Activated T-helper 17 cell treated with anti-CD3 and anti-CD28 coated beads, Interleukin-2, amount 50 U/mL, for 72 hours (primary cell): ENCODE measurements at regions not wholly inside any gene's neighbourhood (a gene's known extent, or its start where the extent isn't known, plus 50 kb on each side); places are given as distances from the start of the nearest gene placed in this dataset.
"Not testable (repeated sequence)": the region's sequence is repeated elsewhere in the genome, so short reads cannot be mapped to it uniquely, and the experiment has no call there.

ENCODE experiments used
- ATAC-seq: fragments of 150-1000 bp; cut with Tn5 transposase; replicated peaks from 2 replicates; pipeline ENCODE4 v1.10.0; 2021; ENCODE audit warnings: mild to moderate bottlenecking, moderate library complexity
- H3K27ac Mint-ChIP-seq: one replicate; pipeline ENCODE4 v1.8.0; 2022; ENCODE audit warnings: mixed read lengths
- H3K27me3 Mint-ChIP-seq: one replicate; pipeline ENCODE4 v1.8.0; 2022; ENCODE audit warnings: mixed read lengths
- H3K36me3 Mint-ChIP-seq: one replicate; pipeline ENCODE4 v1.8.0; 2022; ENCODE audit warnings: low read depth, mild to moderate bottlenecking, mixed read lengths
- H3K4me1 Mint-ChIP-seq: one replicate; pipeline ENCODE4 v1.8.0; 2022; ENCODE audit warnings: mixed read lengths
- H3K4me3 Mint-ChIP-seq: one replicate; pipeline ENCODE4 v1.8.0; 2022; ENCODE audit warnings: mild to moderate bottlenecking, mixed read lengths
- H3K9me3 Mint-ChIP-seq: one replicate; pipeline ENCODE4 v1.8.0; 2022; ENCODE audit warnings: mixed read lengths

DNA sequence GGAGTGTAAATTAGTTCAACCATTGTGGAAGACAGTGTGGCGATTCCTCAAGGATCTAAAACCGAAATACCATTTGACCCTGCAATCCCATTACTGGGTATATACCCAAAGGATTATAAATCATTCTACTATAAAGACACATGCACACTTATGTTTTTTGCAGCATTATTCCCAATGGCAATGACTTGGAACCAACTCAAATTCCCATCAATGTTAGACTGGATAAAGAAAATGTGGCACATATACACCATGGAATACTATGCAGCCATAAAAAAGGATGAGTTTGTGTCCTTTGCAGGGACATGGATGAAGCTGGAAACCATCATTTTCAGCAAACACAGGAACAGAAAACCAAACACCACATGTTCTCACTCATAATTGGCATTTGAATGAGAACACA lies 137.5 kb downstream of the ZNF648 start:
- H3K27me3 Mint-ChIP-seq: peaks cover 14% of the 10 kb centered on the region
- ATAC-seq, H3K4me3 Mint-ChIP-seq, H3K4me1 Mint-ChIP-seq, H3K36me3 Mint-ChIP-seq, H3K27ac Mint-ChIP-seq, H3K9me3 Mint-ChIP-seq: not testable (repeated sequence)

DNA sequence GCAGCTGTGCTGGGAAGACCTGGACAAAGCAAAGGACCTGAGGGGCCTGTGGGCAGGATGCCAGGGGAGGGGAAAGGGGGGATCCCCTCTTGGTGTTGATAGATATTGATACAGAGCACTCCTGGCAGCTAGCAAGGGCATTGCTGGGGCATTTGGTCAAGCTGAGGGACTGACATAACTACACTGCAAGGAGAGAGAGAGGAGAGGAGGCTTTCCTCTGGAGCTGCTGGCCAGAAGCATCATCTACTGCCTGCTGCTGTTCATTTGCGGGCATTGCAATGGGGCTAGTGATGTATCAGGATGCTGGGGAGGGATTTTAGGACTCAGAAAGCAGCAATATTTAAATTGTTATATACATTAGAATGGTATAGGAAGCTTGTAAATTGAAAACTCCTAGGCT lies 142.0 kb downstream of the ZNF648 start:
- H3K27ac Mint-ChIP-seq: no peak overlapping the region
- H3K9me3 Mint-ChIP-seq: no peaks in the 10 kb centered on the region
- no peaks in the 10 kb centered on the region for H3K4me1 Mint-ChIP-seq
- ATAC-seq: no peak
- H3K27me3 Mint-ChIP-seq: peaks cover 19% of the 10 kb centered on the region
- no peaks in the 10 kb centered on the region for H3K36me3 Mint-ChIP-seq
- no peak overlapping the region for H3K4me3 Mint-ChIP-seq

GRCh38 chr1:181918880-181919525 lies 142.5 kb downstream of the ZNF648 start:
- Mint-ChIP-seq H3K27me3 (peaks cover 22% of the 10 kb centered on the region), H3K9me3 (no peaks in the 10 kb centered on the region), H3K4me3 (no peak overlapping the region), H3K4me1 (no peaks in the 10 kb centered on the region), H3K27ac (no peak overlapping the region), H3K36me3 (no peaks in the 10 kb centered on the region)
- ATAC-seq: no peak

- Mint-ChIP-seq H3K9me3 (peaks cover 4% of the 10 kb centered on the region), H3K27me3 (peaks cover 28% of the 10 kb centered on the region), H3K36me3 (no peaks in the 10 kb centered on the region), H3K27ac (no peak overlapping the region), H3K4me3 (no peak overlapping the region), H3K4me1 (no peaks in the 10 kb centered on the region)
- no peak for ATAC-seq
Observed at GRCh38 chr1:181911715-181912114, 149.8 kb downstream of the ZNF648 start.

DNA sequence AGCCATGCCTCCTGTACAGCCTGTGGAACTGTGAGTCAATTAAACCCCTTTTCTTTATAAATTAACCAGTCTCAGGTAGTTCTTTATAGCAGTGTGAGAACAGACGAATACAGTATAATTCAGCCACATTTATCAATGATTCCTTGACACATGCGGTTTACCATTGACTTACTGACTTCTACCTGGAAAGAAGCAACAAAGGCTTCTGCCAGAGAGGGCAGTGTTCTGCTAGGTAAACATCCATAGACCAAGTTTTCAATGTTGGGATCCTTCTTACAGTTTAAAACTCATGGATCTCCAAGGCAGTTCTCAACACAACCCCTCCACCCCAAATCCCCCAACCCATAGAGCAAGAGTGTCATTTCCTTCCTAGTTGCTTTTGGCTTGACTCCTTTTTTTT lies 150.6 kb downstream of the ZNF648 start:
- no peak overlapping the region for H3K27ac Mint-ChIP-seq
- ATAC-seq: no peak
- peaks cover 28% of the 10 kb centered on the region for H3K27me3 Mint-ChIP-seq
- H3K4me3 Mint-ChIP-seq: no peak overlapping the region
- no peaks in the 10 kb centered on the region for H3K4me1 Mint-ChIP-seq
- no peaks in the 10 kb centered on the region for H3K36me3 Mint-ChIP-seq
- H3K9me3 Mint-ChIP-seq: peaks cover 4% of the 10 kb centered on the region

GRCh38 chr1:181909010-181909409 lies 152.5 kb downstream of the ZNF648 start:
- no peaks in the 10 kb centered on the region for H3K4me1 Mint-ChIP-seq
- no peak overlapping the region for H3K27ac Mint-ChIP-seq
- no peak overlapping the region for H3K4me3 Mint-ChIP-seq
- peaks cover 4% of the 10 kb centered on the region for H3K9me3 Mint-ChIP-seq
- peaks cover 28% of the 10 kb centered on the region for H3K27me3 Mint-ChIP-seq
- no peaks in the 10 kb centered on the region for H3K36me3 Mint-ChIP-seq
- no peak for ATAC-seq

GRCh38 chr1:181906631-181907030 lies 154.9 kb downstream of the ZNF648 start:
- Mint-ChIP-seq H3K36me3 (no peaks in the 10 kb centered on the region), H3K4me1 (no peaks in the 10 kb centered on the region), H3K4me3 (no peak overlapping the region), H3K9me3 (peaks cover 4% of the 10 kb centered on the region), H3K27me3 (peaks cover 30% of the 10 kb centered on the region), H3K27ac (no peak overlapping the region)
- ATAC-seq: no peak

GRCh38 chr1:181905944-181906597 lies 155.4 kb downstream of the ZNF648 start:
- Mint-ChIP-seq H3K27me3 (peaks cover 27% of the 10 kb centered on the region), H3K9me3 (peaks cover 4% of the 10 kb centered on the region), H3K36me3 (no peaks in the 10 kb centered on the region), H3K27ac (no peak overlapping the region), H3K4me1 (no peaks in the 10 kb centered on the region), H3K4me3 (no peak overlapping the region)
- ATAC-seq: no peak

GRCh38 chr1:181898773-181899172 lies 162.7 kb downstream of the ZNF648 start:
- Mint-ChIP-seq H3K4me3 (no peak overlapping the region), H3K9me3 (no peaks in the 10 kb centered on the region), H3K36me3 (no peaks in the 10 kb centered on the region), H3K27ac (no peak overlapping the region), H3K4me1 (no peaks in the 10 kb centered on the region), H3K27me3 (peaks cover 9% of the 10 kb centered on the region)
- ATAC-seq: no peak

GRCh38 chr1:181896824-181897223 lies 164.7 kb downstream of the ZNF648 start:
- H3K4me3 Mint-ChIP-seq: no peak overlapping the region
- no peaks in the 10 kb centered on the region for H3K36me3 Mint-ChIP-seq
- no peak overlapping the region for H3K27ac Mint-ChIP-seq
- no peaks in the 10 kb centered on the region for H3K9me3 Mint-ChIP-seq
- no peaks in the 10 kb centered on the region for H3K4me1 Mint-ChIP-seq
- peaks cover 5% of the 10 kb centered on the region for H3K27me3 Mint-ChIP-seq
- ATAC-seq: no peak

DNA sequence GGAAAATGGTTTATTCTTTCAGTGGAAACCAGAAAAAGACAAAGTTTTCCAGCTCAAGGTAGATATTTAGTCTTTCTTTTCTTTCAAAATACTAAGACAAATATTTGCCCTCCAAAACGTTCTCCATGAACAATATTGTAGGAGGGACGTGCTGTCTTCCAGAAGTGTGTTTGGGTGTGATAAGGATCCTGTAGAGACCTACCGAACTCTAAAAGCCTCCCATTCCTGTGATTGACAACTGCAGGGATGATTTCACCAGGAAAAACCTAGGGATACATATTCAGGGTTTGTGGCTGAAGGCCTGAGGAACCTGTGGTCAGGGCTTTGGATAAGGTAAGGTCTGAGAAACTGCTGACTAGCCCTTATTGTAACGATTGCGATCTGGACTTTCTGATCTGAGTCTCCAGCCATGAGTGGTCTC lies 167.1 kb downstream of the ZNF648 start:
- Mint-ChIP-seq H3K27ac (no peak overlapping the region), H3K4me1 (no peaks in the 10 kb centered on the region), H3K36me3 (no peaks in the 10 kb centered on the region), H3K27me3 (peaks cover 5% of the 10 kb centered on the region), H3K9me3 (no peaks in the 10 kb centered on the region), H3K4me3 (no peak overlapping the region)
- ATAC-seq: no peak

DNA sequence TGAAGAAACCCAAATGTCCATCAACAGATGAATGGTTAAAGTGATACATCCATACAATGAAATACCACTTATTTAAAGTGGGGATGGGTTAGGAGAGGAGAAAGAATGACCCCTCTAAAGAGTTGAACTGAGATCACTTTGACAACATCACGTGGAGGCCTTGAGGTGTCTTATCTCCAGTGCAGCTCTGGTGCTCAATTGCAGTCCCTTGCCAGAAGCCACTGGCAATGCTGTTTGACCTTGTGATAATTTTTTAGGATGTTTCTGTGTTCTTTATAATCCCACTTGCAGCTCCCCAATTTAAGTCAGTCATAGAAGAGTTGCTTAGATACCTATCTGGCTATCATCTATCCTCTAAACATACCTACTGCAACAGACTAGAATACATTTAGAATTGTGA lies 167.6 kb downstream of the ZNF648 start:
- Mint-ChIP-seq H3K9me3 (no peaks in the 10 kb centered on the region), H3K36me3 (no peaks in the 10 kb centered on the region), H3K27me3 (peaks cover 5% of the 10 kb centered on the region), H3K27ac (no peak overlapping the region), H3K4me3 (no peak overlapping the region), H3K4me1 (no peaks in the 10 kb centered on the region)
- no peak for ATAC-seq

GRCh38 chr1:181893150-181893549 lies 168.4 kb downstream of the ZNF648 start:
- ATAC-seq, H3K27ac Mint-ChIP-seq, H3K36me3 Mint-ChIP-seq: not testable (repeated sequence)

GRCh38 chr1:181872562-181872961 lies 188.9 kb downstream of the ZNF648 start:
- Mint-ChIP-seq H3K27me3 (peaks cover 27% of the 10 kb centered on the region), H3K9me3 (peaks cover 26% of the 10 kb centered on the region), H3K36me3 (no peaks in the 10 kb centered on the region), H3K4me3 (no peak overlapping the region), H3K4me1 (no peaks in the 10 kb centered on the region), H3K27ac (no peak overlapping the region)
- ATAC-seq: no peak

More at GRCh38 chr1:181893150-181893549, 168.4 kb downstream of the ZNF648 start:
- not testable (repeated sequence) for H3K27me3 Mint-ChIP-seq, H3K4me3 Mint-ChIP-seq, H3K4me1 Mint-ChIP-seq, H3K9me3 Mint-ChIP-seq

DNA sequence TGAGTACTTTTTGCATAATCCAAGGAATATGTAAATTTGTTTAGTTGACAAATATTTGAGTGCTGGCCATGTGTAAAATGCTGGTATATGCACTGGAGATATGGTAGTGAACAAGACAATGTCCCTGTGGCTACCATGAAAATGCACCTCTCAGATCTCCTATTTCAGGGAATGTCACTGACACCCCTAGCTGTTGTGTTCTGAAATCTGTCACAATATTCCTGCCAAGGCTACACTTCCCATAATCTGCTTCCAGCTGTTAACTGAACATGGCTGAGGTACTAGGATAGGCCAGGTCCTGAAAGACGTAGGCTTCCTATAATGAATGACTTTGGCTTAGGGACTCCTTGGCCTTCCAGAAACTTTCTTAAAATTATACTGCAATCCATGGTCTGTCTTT lies 197.8 kb downstream of the ZNF648 start:
- no peaks in the 10 kb centered on the region for H3K9me3 Mint-ChIP-seq
- H3K27ac Mint-ChIP-seq: no peak overlapping the region
- ATAC-seq: no peak
- H3K4me1 Mint-ChIP-seq: no peaks in the 10 kb centered on the region
- no peaks in the 10 kb centered on the region for H3K27me3 Mint-ChIP-seq
- H3K4me3 Mint-ChIP-seq: no peak overlapping the region
- no peaks in the 10 kb centered on the region for H3K36me3 Mint-ChIP-seq
